Epithelial cell of esophagus (primary cell): ENCODE measurements at regions not wholly inside any gene's neighbourhood (a gene's known extent, or its start where the extent isn't known, plus 50 kb on each side); places are given as distances from the start of the nearest gene placed in this dataset.

Experiments used
- DNase-seq: peaks from one replicate; pipeline ENCODE4 v3.0.0; 2010; ENCODE audit warnings: low read depth
- H3K4me3 ChIP-seq: 2 replicates; pipeline ENCODE4 v1.5.1; 2011; ENCODE audit warnings: mild to moderate bottlenecking, low read length, control low read depth
- TF ChIP-seq, protein P1 (sequence below): IDR thresholded peaks from 2 replicates; pipeline ENCODE4 v1.5.1; 2011; ENCODE audit warnings: low read depth, mild to moderate bottlenecking, low read length, control low read depth, inconsistent platforms; ENCODE audit not compliant: insufficient read depth; ENCODE audit errors: missing control alignments

DNA sequence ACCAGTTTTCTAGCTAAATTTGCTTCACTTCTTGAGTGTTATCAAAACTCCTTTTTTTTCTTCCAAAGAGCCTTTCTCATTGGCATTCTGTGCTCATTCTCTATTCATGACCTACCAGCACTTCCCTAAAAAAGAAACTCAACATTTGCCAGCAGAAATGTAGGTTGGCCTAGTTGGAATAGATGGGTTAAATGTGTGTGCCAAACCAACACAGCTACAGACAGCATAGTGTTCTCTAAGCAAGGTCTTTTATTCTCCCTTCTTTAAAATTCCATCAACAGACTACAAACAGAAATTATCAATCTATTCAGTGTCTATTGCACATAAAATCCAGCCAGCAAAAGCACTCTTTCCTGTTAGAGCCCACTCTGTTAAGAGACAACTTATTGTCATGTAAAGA, 255.8 kb upstream of the PUM3 start:
- no peak overlapping the region for H3K4me3 ChIP-seq
- DNase-seq, result no peak
- TF ChIP-seq, protein P1, sequence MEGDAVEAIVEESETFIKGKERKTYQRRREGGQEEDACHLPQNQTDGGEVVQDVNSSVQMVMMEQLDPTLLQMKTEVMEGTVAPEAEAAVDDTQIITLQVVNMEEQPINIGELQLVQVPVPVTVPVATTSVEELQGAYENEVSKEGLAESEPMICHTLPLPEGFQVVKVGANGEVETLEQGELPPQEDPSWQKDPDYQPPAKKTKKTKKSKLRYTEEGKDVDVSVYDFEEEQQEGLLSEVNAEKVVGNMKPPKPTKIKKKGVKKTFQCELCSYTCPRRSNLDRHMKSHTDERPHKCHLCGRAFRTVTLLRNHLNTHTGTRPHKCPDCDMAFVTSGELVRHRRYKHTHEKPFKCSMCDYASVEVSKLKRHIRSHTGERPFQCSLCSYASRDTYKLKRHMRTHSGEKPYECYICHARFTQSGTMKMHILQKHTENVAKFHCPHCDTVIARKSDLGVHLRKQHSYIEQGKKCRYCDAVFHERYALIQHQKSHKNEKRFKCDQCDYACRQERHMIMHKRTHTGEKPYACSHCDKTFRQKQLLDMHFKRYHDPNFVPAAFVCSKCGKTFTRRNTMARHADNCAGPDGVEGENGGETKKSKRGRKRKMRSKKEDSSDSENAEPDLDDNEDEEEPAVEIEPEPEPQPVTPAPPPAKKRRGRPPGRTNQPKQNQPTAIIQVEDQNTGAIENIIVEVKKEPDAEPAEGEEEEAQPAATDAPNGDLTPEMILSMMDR, result no peak

DNA sequence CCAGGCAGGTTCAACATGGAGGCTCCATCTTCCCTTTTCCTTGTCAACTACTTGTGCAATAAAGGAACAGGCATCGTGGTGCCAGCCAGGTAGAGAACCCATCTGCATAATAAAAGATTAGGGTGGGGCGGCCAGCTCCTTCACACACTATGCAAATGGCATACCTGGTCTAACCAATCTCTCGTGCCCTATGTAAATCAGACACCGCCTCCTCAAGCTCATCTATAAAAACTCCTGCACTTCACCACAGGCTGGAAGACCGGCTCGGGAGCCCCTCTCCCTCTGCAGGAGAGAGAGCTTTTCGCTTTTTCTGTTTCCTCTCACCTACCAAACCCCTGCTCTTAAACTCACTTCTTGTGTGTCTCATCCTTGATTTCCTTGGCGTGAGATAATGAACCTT, 244.3 kb upstream of the PUM3 start:
- TF ChIP-seq, protein P1, result no peak
- H3K4me3 ChIP-seq, result no peak overlapping the region
- DNase-seq, result peak; percentile 6

DNA sequence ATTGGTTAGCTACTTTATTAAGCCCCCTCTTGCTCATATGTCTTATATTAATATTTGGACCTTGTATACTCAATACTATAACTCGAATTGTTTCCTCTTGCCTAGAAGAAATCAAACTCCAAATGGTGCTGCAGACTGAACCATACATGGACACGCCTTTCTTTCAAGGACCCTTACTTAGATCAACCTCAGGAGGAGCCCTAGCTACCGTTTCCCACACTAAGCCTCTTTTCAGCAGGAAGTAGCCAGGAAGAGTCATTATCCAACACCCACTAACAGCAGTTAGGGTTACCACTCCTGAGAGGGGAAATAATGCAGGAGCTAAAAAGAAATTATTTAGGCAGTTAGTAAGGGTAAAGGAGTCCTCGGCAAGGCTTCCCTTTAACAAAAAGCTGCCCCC, 243.8 kb upstream of the PUM3 start:
- DNase-seq, result no peak
- TF ChIP-seq, protein P1, result no peak
- no peak overlapping the region for H3K4me3 ChIP-seq

DNA sequence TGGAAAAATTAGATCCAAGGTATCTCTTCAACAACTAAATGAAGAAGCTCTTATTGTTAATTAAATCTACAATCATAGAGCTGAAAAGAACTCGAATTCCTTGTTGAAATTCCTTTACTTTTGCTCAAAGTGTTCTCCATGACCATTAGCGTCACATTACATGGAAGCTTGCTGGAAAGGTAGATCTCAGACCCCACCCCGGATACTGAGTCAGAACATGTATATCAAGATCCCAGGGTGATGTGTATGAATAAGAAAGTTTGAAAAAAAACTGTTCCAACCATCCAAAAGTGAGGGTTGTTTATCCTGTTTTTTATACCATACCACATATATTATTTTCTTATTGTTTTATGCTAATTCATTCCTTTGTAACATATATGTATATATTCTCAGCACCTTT, 237.1 kb upstream of the PUM3 start:
- DNase-seq, result peak; percentile 39
- no peak overlapping the region for H3K4me3 ChIP-seq
- TF ChIP-seq, protein P1, result no peak

DNA sequence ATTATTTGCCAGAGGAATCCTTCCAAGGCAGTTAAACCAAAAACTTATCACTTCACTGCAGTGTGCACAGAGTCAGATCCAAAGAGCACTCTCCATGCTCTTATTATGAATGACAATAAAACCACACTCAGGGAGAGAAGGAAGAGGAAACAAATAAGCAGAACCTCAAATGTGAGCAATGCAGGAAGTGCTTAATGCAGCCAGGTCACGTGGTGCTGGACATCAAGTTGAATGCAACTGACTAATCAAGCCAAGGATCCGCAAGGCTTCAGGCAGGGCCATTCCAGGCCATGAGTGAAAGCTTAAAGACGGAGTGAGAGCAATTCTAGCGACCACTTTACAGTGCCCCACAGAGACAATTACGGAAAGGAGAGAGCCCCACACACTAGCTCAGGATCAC, 230.4 kb upstream of the PUM3 start:
- H3K4me3 ChIP-seq, result no peak overlapping the region
- peak; percentile 38 for DNase-seq
- TF ChIP-seq, protein P1, result no peak

DNA sequence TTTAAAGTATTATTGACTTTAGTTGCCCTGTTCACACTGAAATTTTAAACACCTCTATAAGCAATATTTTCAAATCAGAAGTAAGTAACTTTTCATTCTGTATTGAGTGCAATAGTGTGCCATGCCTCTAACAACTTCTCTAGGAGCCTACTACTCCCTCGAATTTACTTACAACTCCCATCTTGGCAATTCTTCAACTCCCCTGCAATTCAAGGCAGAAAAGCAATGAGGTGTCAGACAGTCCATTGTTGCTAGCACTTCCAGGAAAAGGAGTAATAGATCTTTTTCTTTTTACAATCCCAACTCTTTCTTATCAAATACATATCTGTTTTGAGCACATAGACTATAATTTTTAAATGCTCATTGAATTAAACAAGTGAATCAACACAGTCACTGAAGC, 222.7 kb upstream of the PUM3 start:
- TF ChIP-seq, protein P1, result no peak
- DNase-seq, result no peak
- H3K4me3 ChIP-seq, result no peak overlapping the region

DNA sequence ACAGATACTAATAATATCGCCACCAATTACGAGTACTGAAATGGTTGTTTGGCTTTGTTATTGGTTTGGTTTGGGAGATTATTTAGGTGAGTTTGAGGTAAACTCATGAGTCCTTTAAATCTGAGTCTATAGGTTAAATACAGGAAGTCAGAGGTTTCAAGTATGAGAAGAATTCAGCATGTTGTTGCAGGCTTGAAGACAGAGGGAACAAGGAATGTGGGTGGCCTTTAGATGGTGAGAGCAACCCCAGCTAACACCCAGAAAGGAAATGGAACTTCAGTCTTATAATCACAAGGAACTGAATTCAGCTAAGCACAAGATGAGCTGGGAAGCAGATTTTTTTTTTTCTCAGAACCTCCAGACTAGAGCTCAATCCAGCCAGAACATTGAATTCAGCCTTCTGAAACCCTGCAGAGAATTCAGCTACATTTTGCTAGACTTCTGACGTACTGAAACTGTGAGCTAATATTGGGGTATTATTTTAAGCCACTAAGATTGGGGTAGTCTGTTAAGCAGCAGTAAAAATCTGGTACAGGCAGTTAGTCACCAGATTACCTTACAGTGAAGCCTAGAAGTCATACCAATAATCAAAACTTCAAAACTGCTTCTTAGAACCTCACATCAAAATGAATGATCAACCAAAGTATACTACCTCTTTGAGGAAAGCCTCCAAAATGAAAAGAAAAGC, 216.0 kb upstream of the PUM3 start:
- DNase-seq, result peak; percentile 69
- TF ChIP-seq, protein P1, result no peak

More for the DNA sequence above, 216.0 kb upstream of the PUM3 start:
- H3K4me3 ChIP-seq, result no peak overlapping the region
